HG03159 (cell line): ENCODE measurements at regions not wholly inside any gene's neighbourhood (a gene's known extent, or its start where the extent isn't known, plus 50 kb on each side); places are given as distances from the start of the nearest gene placed in this dataset.
A peak's percentile ranks its signal among the peaks of the same experiment; 100 is the strongest.
"Not testable (repeated sequence)": the region's sequence is repeated elsewhere in the genome, so short reads cannot be mapped to it uniquely, and the experiment has no call there.

Experiments used
- ATAC-seq: cut with Tn5 transposase; IDR thresholded peaks from one replicate; pipeline ENCODE4 v1.9.1; 2021; ENCODE audit warnings: mild to moderate bottlenecking, moderate library complexity; ENCODE audit not compliant: unreplicated experiment

DNA sequence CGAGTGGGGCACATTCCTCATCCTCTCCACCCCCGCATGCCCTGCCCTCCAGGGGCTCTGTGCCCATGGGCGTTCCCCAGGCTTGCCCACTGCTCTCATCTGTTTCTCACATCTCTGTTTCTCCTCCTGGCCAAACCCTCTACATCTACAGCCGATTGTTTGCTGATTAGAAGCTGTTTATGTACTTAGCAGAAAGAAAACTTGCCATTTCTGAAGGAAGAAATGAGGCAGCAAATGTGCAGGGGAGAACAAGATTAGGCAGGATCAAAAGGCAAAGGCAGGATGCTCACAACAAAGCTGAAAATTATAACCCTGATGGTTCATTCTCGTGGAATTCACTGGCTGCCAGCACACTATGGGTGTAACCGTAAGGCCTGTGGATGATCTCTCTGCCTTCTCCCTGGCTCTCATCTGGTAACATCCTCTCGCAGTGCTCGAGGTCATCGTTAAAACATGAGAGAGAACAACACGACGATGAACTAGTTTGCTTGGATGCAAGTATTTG lies 111.6 kb upstream of the KLF14 start:
- no peak for ATAC-seq

DNA sequence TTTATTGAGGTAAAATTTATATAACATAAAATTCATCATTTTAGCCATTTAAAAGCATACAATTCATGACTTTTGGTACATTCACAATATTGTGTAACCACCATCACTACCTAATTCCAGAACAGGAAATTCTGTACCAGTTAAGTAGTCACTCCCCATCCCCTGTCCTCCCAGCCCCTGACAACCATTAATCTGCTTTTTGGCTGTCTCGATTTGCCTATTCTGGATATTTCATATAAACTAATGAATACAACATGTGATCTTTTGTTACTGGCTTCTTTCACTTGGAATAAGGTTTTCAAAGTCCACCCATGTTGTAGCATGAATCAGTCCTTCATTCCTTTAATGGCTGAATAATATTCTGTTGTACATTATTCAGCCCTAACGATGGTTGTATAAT lies 115.6 kb upstream of the KLF14 start:
- no peak for ATAC-seq

DNA sequence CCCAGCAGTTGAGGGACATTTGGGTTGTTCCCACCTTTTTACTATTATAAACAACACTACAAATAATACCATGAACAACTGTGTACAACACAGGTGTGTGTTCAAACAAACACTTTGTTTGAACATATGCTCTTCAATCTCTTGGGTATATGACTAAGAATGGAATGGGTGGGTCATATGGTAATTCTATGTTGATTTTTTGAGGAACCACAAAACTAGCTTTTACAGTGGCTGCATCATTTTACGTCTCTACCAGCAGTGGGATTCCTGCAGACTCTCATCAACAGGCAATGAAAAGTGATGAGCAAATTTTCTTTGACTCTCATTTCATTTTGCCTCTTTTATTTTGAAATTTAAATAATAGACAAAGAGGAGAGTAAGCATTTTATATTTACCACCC lies 116.9 kb upstream of the KLF14 start:
- no peak for ATAC-seq

DNA sequence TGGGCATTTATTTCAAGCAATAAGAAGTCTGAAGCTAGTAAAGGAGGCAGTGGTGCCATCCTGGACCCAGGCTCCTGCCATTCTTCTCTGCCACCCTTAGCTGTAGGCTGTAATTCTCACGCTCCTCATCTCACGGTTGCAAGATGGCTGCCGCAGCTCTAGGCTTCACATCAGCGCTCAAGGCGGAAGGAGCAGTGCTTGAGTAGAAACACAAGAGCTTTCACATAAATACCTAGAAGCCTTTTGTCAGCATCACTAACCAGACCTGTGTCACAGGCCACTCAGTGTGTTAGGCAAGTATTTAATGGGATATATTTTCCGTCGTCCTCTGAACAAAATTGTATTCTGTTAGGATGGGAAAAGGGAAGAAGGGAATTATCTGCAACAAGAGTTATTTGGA lies 118.9 kb upstream of the KLF14 start:
- no peak for ATAC-seq

DNA sequence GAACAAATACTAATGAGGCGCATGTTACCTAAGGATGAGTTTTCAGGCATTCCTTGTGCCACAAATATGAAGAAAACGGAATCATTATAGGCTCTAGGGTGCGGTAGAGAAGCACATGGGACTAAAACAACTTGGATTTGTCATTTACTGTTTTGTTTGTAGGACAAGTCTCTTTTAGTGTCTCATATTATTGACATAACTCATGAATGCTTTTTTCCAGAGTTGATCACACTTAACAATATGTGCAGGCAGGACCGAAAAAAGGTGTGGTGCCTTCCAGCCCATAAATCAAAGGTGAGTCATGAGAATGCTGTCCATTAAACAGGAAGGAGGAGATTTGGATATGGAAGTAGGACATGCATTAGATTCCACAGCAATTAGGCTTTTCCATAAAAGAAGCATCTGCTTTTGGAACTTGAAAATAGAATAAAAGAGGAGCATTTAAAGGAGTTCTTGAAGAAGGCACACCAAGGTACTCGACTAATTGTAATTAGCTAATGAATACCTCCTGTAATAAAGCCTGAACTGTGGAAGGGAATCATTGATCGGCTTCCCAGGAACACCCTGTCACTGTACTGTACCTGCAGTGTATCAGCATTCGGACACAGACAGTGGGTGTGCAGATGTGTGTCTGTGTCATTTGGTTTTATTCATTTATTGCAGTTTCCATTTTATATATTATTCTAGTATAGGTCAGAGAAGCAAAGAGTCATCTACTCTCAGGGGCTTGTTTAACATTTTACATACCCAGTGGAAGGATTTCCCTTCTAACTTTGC lies 119.7 kb upstream of the KLF14 start:
- no peak for ATAC-seq

DNA sequence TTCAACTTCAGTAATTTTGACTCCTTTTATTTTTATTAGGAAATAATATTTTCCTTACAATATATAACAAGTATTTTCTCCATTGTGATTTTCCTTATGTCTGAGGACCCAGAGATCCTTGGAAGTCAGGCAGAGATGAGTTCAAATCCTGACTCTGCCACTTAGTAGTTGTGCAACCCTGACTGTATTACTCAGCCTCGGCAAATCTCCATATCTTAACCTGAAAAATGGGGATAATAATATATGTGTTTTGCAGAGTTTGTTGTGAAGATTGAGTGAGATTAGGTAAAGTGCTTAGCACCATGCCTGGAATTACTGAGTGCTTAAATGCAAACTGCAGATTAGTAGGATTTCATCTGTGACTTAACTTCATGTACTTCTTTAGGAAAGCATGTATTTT lies 120.5 kb upstream of the KLF14 start:
- no peak for ATAC-seq

DNA sequence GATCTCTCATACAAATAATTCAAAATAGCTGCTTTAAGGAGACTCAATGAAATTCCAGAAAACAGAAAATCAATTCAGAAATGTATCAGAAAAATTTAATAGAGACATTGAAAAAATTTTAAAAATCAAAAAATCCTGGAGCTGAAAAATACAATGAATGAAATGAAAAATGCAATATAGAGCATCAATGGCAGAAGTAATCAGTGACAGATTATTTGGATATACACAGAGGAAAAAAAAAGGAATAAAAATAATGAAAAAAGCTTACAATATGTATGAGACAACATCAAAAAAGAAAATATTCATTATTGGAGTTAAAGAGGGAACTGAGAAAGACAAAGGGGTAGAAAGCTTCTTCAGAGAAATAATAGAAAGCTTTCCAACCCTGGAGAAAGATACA lies 122.9 kb upstream of the KLF14 start:
- ATAC-seq: no peak

DNA sequence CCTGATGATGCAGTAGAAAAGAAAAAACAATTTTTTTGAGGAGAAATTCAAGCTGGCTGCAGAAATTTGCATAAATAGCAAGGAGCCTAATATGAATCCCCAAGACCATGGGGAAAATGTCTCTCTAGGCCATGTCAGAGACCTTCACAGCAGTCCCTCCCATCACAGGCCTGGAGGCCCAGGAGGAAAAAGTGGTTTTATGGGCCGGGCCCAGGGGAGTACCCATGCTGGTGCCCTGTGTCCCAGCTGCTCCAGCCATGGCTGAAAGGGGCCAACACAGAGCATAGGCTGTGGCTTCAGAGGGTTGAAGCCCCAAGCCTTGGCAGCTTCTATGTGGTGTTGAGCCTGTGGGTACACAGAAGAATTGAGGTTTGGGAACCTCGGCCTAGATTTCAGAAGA lies 126.8 kb upstream of the KLF14 start:
- not testable (repeated sequence) for ATAC-seq

DNA sequence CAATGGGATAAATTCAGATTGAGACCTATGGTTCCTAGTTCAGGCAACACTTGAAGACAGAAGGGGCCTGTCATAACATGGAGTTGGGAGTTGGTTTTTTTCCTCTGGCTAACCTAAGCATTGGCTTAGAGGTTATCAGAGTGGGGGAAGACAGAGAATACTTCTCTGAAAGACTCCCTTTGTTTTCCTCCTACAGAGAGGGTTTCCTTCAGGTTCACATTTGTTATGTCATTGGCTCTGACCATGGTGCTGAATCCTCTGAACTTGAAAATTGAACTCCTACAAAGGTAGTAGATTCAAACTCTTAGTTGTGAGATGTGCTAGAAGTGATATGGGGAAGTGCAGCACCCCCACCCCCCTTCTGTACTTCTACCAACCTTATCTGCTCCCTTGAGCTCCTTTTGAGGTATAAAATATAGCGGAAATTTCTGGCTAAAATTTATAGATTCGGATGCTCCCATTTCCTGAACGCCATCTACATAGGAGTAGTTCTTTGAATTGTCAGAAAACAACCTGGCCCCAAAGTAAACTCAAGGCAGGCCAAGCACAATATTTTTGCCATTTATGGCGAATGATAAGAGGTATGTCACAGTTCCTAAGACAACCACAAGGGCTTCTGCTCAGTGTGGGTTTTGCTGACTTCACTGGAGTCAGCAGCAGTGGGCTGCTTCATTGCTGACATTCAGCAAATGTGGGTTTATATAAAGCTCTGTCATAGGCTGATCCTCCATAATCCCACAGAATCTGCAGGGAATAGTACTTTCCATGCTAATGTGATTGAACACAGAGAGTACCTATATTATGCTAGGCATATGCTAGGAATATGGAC lies 131.6 kb upstream of the KLF14 start:
- ATAC-seq: no peak

DNA sequence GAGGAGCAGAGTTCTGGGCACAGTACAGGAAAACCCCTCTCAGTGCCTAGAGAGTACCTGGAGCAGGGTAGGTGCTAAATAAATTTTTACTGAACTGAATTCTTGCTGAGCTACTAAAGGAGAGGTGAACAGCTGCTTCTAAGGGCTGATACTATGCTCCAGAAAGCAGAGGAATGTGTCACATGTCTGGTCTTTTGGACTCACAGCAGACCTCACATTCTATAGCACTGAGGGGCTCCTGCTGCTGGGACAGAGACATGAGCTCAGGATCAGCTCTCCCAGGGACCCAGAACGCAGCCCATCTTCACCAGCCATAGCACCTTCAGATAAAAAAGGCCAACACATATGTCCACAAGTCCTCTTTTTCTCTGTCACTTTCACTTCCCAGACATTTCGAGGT lies 133.0 kb upstream of the KLF14 start:
- no peak for ATAC-seq

DNA sequence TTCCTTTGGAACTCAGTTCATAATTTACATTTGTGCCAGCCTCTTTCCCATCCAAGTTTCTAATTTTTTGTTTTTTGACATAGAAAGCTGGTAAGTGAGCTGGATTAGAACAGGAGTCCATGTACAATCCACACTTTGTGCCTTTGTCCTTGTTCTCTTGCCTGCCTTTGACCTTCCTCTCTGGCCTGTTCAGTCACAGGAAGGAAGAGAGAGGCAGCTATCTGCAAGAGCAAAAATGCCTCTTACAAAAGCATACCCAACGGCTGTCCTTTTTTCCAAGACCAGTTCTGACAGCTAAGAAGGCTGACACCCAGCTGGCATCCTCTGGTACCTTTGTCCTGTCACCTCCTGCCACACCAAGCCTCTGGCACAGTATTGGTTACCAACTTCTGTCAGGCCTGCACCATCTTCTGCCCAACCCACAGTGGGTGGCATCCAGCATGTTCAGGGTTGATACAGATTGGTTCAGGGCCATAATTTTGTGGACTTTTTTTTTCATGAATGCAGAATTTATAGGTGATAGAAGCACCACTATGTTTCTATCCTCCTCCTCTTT lies 133.7 kb upstream of the KLF14 start:
- no peak for ATAC-seq

DNA sequence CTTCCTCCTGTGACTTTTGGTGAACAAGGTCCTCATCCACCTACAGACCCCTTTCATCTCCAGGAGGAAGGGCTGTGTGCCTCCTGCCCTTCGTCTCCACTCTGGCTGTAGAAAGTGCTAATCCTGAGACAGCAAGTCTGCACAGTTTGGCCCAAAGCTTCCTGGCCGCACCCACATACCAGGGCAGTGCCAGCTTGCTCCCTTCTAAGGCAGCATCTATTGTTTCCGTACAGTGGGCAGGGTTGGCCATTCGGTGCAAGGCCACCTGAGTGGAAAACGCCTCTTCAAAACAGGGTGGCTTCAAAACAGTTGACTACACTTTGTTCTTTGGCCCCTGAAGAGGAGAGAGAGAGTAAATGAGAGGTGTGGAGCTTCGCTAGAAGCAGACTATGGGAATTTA lies 134.1 kb upstream of the KLF14 start:
- no peak for ATAC-seq

DNA sequence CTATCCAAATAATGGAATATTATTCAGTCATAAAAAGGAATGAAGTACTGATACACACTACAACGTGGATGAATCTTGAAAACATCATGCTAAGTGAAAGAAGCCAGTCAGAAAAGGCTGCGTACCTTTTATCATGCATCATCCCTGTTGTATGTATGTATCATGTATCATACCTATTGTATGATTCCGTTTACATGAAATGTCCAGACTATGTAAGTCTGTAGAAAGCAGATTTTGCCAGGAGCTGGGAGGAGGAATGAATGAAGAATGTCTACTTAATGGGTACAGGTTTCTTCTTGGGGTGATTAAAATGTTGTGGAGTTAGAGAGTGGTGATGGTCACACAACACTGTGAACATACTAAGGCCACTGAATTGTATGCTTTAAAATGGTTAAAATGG lies 135.9 kb upstream of the KLF14 start:
- no peak for ATAC-seq

DNA sequence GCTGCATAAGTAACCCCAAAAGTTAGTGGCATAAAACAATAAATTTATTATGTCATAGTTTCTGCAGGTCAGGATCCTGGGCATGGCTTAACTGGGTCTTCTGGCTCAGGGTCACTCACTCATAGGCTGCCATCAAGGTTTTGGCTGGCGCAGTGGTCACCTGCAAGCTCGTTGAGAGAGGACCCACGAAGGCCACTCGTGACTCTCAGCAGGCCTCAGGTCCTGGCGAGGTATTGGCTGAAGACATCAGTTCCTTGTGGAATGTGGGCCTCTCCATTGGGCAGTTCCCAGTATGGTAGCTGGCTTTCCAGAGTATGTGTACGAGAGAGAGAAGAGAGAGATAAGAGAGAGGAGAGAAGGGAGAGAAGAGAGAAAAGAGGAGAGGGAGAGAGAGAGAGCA lies 138.3 kb upstream of the KLF14 start:
- ATAC-seq: no peak

DNA sequence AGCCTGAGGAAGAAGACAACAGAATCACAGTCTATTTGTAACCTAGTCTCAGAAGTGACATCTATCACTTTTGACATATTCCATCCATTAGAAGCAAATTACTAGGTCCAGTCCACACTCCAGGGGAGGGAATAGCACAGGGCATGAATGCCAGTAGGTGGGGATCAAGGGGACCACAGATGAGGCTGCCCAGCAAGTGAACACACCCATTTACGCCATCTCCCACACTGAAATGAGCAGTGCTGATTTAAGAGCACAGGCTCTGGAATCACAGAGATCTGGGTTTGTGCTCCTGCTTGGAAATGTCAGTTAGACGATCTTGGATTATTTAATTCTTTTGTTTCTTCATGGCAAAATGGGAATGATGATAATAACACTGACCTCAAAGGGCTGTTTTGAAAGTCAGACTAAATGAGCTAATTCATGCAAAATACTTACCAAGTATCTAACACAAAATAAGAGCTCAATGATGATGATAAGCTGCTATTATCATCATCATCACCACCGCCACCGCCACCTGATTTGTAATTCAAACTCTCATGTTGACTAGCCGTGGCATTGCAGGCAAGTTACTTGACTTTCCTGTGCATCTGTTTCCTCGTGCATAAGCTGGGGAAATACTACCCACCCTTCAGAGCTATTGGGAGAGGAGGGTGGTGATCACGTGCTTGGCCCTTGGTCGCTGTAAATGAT lies 138.9 kb upstream of the KLF14 start:
- ATAC-seq: no peak

DNA sequence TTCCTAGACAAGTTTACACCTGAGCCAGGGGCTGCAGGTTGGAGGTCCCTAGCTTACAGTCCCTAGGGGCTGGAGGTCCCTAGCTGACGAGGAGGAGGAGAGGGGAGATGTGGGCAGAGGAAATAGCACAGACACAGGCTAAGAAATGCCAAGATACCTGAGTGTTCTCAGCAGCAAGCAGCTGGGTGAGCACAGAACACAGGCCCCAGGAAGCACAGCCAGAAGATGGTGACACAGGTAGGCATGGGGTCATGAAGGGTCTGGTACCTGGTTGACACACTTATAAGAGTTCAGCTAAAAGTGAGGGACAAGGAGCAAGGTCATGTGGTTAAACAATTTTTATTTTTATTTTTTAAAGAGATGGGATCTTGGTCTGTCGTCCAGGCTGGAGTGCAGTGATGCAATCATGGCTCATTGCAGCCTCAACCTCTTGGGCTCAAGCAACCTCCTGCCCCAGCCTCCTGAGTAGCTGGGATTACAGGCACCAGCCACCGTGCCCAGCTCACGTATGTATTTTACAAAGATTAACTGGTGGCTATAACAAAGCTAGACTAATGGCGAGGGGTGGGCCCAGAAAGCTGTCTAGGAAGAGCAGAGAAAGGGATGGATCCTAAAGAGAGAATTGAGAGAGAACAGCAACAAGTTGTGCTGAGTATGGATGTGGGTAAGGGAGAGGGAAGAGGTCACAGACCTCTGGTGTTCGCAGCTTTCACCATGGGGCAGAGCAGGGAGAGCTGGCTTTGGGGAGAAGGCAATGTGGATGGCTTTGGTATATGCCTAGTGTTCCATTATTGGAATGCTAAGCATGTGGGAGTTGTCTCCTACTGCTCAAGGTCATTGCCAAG lies 140.3 kb upstream of the KLF14 start:
- ATAC-seq: no peak

DNA sequence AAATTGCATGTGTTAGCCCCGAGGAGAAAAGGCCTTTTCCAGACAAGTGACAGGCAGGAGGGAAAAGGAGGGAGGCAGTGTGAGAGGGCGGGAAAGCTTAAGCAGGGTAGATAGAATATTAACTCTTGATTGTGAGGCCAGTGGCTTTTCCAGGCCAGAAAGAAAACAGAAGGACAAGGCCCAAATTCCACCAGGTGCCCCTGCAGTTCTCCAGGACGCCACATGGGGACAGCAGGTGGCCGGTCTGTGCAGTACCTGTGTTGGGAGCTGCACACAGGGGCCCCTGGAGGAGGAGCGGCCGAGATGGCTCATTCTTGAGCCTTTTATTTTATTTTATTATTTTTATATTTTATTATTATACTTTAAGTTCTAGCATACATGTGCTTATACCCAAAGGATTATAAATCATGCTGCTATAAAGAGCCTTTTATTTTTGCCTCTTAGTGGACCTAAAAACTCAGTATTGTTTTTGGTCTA lies 141.3 kb upstream of the KLF14 start:
- peak; percentile 62 for ATAC-seq

DNA sequence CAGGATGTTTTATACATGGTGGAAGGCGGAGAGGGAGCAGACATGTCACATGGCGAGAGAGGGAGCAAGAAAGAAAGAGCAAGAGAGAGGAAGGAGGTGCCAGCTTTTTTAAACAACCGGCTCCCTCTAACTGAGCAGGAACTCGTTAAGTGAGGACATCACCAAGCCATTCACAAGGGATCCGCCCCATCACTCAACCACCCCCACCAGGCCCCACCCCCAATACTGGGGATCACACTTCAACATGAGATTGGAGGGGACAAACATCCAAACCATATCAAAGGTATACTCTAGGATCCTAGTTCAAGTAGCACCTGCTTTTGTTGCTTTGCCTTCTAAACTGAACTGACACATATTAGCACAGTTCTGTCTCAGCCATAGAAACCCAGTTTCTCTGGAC lies 141.9 kb upstream of the KLF14 start:
- no peak for ATAC-seq

DNA sequence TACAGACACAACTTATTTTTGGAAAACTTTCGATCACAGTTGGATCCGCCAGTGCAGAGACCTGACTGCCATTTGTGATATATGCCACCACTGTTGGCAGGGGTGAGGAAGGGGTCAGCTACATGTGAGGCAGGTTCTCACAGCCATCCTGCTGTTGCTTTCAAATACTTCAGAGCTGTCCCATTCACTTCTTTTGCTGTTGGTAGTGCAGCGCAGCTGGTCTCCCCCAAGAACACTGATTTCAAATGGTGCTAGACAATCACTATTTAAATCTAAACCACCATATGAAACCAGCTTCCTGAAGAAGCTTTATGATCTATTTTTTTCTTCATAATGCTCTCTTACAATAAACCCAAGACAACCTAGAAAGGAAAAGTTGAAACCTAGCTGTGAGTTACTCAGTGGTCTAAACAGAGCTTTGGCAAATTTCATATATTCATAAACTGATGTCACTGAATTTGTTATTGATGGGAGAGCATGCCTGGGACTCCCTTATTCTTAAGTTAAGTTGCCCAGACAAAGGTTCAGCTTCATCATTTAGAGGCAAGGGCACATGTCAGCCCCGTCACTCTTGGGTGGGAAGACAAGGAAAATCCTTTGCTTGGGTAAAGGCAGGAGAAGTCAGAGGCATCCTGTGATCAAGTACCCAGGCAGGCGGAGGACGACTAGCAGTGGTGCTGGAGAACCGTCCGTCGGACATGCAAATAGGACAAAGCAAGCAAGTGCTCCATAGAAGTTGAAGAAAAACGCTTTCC lies 143.4 kb upstream of the KLF14 start:
- no peak for ATAC-seq

DNA sequence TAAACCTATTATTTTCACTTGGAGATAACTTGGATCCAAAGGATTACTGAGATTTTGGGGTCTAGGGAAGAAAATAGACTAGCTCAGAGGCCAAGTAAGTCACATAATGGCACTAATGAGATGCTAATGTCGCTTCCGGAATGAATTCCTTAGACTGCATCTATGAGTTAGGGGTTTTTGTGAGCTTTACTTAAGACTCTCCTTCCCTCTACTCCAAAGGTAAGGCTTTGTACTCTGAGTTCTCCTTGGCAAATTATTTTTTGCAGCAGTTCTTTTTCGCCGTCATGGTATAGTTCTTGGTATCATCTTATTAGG lies 143.9 kb upstream of the KLF14 start:
- no peak for ATAC-seq
